ENCODE measurements at regions not wholly inside any gene's neighbourhood (a gene's known extent, or its start where the extent isn't known, plus 50 kb on each side); places are given as distances from the start of the nearest gene placed in this dataset.

DNA sequence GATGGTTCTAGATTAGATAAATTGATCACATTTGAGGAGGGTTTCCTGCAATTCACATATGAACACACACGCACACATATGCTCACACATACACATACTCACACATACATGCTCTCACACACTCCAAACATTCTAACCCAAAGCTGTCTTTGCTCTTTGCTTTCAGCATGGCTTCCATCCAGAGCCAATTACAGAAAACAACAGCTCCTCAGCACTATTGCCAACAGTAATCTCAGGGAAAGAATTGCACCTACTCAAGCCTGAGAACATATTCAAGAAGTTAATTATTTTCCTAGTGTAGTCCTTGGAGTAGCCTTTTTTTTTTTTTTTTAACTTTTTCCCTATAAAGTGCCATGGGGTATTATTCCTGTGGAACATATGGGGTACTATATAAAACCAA is 246.9 kb upstream of the PARD3B start:
- Histone ChIP-seq H3K36me3 (ENCODE audit: control insufficient read depth in 1 of 2, insufficient read depth in 2 of 2, low read length in 2 of 2) (no peaks in the 10 kb centered on the region), H3K4me1 (ENCODE audit: control insufficient read depth in 1 of 2, insufficient read depth in 2 of 2, low read length in 2 of 2) (no peaks in the 10 kb centered on the region), H3K9ac (ENCODE audit: low read length) (no peak overlapping the region), H3K9me3 (ENCODE audit: control insufficient read depth in 1 of 2, insufficient read depth in 1 of 2, low read depth in 1 of 2, low read length in 2 of 2) (no peaks in the 10 kb centered on the region), H3K27ac (ENCODE audit: low read depth, low read length) (no peak overlapping the region), H4K20me1 (ENCODE audit: insufficient read depth) (no peaks in the 10 kb centered on the region), H3K9me2 (ENCODE audit: insufficient read depth) (no peaks in the 10 kb centered on the region), H3K79me2 (ENCODE audit: insufficient read depth, low read length) (no peaks in the 10 kb centered on the region), H3K27me3 (ENCODE audit: insufficient read depth, low read length) (0 out of 2 replicates have a peak, but pooled peaks cover 4% of the 10 kb centered on the region), H3K4me3 (replicated peaks in 1 of 2; ENCODE audit: low read depth in 1 of 2, low read length in 2 of 2) (no peak overlapping the region), H3K4me2 (ENCODE audit: low read length) (no peak overlapping the region), H2AFZ (ENCODE audit: low read depth, low read length, poor library complexity, severe bottlenecking) (no peak overlapping the region)
- no peak for TF ChIP-seq TCF7L2 (IDR thresholded peaks at IDR 0.05; ENCODE audit: borderline replicate concordance, extremely low read depth, insufficient read depth, insufficient read length)
- TF ChIP-seq, protein P1, sequence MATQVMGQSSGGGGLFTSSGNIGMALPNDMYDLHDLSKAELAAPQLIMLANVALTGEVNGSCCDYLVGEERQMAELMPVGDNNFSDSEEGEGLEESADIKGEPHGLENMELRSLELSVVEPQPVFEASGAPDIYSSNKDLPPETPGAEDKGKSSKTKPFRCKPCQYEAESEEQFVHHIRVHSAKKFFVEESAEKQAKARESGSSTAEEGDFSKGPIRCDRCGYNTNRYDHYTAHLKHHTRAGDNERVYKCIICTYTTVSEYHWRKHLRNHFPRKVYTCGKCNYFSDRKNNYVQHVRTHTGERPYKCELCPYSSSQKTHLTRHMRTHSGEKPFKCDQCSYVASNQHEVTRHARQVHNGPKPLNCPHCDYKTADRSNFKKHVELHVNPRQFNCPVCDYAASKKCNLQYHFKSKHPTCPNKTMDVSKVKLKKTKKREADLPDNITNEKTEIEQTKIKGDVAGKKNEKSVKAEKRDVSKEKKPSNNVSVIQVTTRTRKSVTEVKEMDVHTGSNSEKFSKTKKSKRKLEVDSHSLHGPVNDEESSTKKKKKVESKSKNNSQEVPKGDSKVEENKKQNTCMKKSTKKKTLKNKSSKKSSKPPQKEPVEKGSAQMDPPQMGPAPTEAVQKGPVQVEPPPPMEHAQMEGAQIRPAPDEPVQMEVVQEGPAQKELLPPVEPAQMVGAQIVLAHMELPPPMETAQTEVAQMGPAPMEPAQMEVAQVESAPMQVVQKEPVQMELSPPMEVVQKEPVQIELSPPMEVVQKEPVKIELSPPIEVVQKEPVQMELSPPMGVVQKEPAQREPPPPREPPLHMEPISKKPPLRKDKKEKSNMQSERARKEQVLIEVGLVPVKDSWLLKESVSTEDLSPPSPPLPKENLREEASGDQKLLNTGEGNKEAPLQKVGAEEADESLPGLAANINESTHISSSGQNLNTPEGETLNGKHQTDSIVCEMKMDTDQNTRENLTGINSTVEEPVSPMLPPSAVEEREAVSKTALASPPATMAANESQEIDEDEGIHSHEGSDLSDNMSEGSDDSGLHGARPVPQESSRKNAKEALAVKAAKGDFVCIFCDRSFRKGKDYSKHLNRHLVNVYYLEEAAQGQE (IDR thresholded peaks at IDR 0.05; ENCODE audit: low read depth), result no peak
- no peak for TF ChIP-seq CTCF (IDR thresholded peaks at IDR 0.05 in 2 of 3, conservative IDR thresholded peaks at IDR 0.05 in 1 of 3; ENCODE audit: borderline replicate concordance in 1 of 3, insufficient read depth in 1 of 3, low read depth in 2 of 3, low read length in 2 of 3)
- TF ChIP-seq, protein P2, sequence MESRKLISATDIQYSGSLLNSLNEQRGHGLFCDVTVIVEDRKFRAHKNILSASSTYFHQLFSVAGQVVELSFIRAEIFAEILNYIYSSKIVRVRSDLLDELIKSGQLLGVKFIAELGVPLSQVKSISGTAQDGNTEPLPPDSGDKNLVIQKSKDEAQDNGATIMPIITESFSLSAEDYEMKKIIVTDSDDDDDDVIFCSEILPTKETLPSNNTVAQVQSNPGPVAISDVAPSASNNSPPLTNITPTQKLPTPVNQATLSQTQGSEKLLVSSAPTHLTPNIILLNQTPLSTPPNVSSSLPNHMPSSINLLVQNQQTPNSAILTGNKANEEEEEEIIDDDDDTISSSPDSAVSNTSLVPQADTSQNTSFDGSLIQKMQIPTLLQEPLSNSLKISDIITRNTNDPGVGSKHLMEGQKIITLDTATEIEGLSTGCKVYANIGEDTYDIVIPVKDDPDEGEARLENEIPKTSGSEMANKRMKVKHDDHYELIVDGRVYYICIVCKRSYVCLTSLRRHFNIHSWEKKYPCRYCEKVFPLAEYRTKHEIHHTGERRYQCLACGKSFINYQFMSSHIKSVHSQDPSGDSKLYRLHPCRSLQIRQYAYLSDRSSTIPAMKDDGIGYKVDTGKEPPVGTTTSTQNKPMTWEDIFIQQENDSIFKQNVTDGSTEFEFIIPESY (IDR thresholded peaks at IDR 0.05; ENCODE audit: extremely low read depth, insufficient replicate concordance, low read length), result no peak
- TF ChIP-seq SIN3A (IDR thresholded peaks at IDR 0.05; ENCODE audit: low read depth), result no peak
- no peak for TF ChIP-seq SRF (IDR thresholded peaks at IDR 0.05; ENCODE audit: low read depth)
- TF ChIP-seq POLR2A (IDR thresholded peaks at IDR 0.05; ENCODE audit: borderline replicate concordance, extremely low read depth, insufficient read depth, insufficient read length), result no peak
- TF ChIP-seq EZH2phosphoT487 (IDR thresholded peaks at IDR 0.05; ENCODE audit: borderline replicate concordance), result no peak
- no peak for TF ChIP-seq CEBPB (IDR thresholded peaks at IDR 0.05; ENCODE audit: low read depth)
- no peak for TF ChIP-seq CBX3 (IDR thresholded peaks at IDR 0.05; ENCODE audit: low read depth)
- no peak for TF ChIP-seq ZNF274 (IDR thresholded peaks at IDR 0.05; ENCODE audit: low read depth, low read length)
- no peak for TF ChIP-seq EGR1 (IDR thresholded peaks at IDR 0.05; ENCODE audit: low read depth)
- no peak for TF ChIP-seq FOSL1 (IDR thresholded peaks at IDR 0.05; ENCODE audit: low read depth)
- no peak for TF ChIP-seq JUND (IDR thresholded peaks at IDR 0.05)
- TF ChIP-seq POLR2AphosphoS5 (IDR thresholded peaks at IDR 0.05; ENCODE audit: low read depth, low read length), result no peak
- no peak for TF ChIP-seq ZFX (IDR thresholded peaks at IDR 0.05)
- no peak for TF ChIP-seq YY1 (IDR thresholded peaks at IDR 0.05; ENCODE audit: extremely low read depth, insufficient replicate concordance, low read depth, low read length)
- ChIA-PET RAD21 (ENCODE audit: low non-redundant PET in 1 of 2, low total read pairs in 2 of 2, uncharacterized antibody in 2 of 2, unreplicated experiment in 2 of 2) (no interaction called here), POLR2A (no interaction called here), CTCF (no interaction called here)
- no TSS peak for BruUV-seq (replicated peaks)
- ATAC-seq (no peak), DNase-seq (ENCODE audit: low read depth, low spot score) (no peak)
- intact Hi-C loops (cut with micrococcal nuclease), result no loop called here
